ENCODE measurements at regions not wholly inside any gene's neighbourhood (a gene's known extent, or its start where the extent isn't known, plus 50 kb on each side); places are given as distances from the start of the nearest gene placed in this dataset.
"Not testable (repeated sequence)": the region's sequence is repeated elsewhere in the genome, so short reads cannot be mapped to it uniquely, and the experiment has no call there.

GRCh38 chr7:96770758-96771157 lies 61.1 kb upstream of the SEM1 start:
- DNase-seq: no peak

GRCh38 chr7:96772139-96772694 lies 62.6 kb upstream of the SEM1 start:
- no peak for DNase-seq

- DNase-seq: no peak
Observed at GRCh38 chr7:96773483-96773882, 63.8 kb upstream of the SEM1 start.

- no peak for DNase-seq
Observed at GRCh38 chr7:96774358-96774757, 64.7 kb upstream of the SEM1 start.

- no peak for DNase-seq
Observed at GRCh38 chr7:96775046-96775445, 65.4 kb upstream of the SEM1 start.

- no peak for DNase-seq
Observed at GRCh38 chr7:96778263-96778662, 68.6 kb upstream of the SEM1 start.

GRCh38 chr7:96781919-96782318 lies 72.3 kb upstream of the SEM1 start:
- no peak for DNase-seq

- not testable (repeated sequence) for DNase-seq
Observed at GRCh38 chr7:96782686-96783298, 73.1 kb upstream of the SEM1 start.

GRCh38 chr7:96784597-96784996 lies 75.0 kb upstream of the SEM1 start:
- DNase-seq: no peak

GRCh38 chr7:96786261-96786997 lies 76.8 kb upstream of the SEM1 start:
- DNase-seq: no peak

GRCh38 chr7:96786998-96787395 lies 77.4 kb upstream of the SEM1 start:
- no peak for DNase-seq

- DNase-seq: no peak
Observed at GRCh38 chr7:96789914-96790313, 80.3 kb upstream of the SEM1 start.

GRCh38 chr7:96792115-96792514 lies 82.5 kb upstream of the SEM1 start:
- DNase-seq: no peak

GRCh38 chr7:96794063-96794462 lies 84.4 kb upstream of the SEM1 start:
- DNase-seq: no peak

- DNase-seq: no peak
Observed at GRCh38 chr7:96800122-96800521, 90.5 kb upstream of the SEM1 start.

- DNase-seq: no peak
Observed at GRCh38 chr7:96800824-96801223, 91.2 kb upstream of the SEM1 start.

- DNase-seq: no peak
Observed at GRCh38 chr7:96819111-96819700, 109.6 kb upstream of the SEM1 start.

GRCh38 chr7:96821131-96821530 lies 111.5 kb upstream of the SEM1 start:
- DNase-seq: not testable (repeated sequence)

GRCh38 chr7:96822824-96823223 lies 113.2 kb upstream of the SEM1 start:
- no peak for DNase-seq

- DNase-seq: no peak
Observed at GRCh38 chr7:96823274-96823673, 113.6 kb upstream of the SEM1 start.

- DNase-seq: no peak
Observed at GRCh38 chr7:96824686-96825085, 115.0 kb upstream of the SEM1 start.

GRCh38 chr7:96825285-96825684 lies 115.6 kb upstream of the SEM1 start:
- no peak for DNase-seq

- no peak for DNase-seq
Observed at GRCh38 chr7:96826089-96826488, 116.4 kb upstream of the SEM1 start.

GRCh38 chr7:96827701-96828100 lies 118.1 kb upstream of the SEM1 start:
- DNase-seq: no peak
